ENCODE measurements at regions not wholly inside any gene's neighbourhood (a gene's known extent, or its start where the extent isn't known, plus 50 kb on each side); places are given as distances from the start of the nearest gene placed in this dataset.
"Not testable (repeated sequence)": the region's sequence is repeated elsewhere in the genome, so short reads cannot be mapped to it uniquely, and the experiment has no call there.

GRCh38 chr2:143875295-143876233 is 644.4 kb downstream of the ZEB2 start:
- DNase-seq (ENCODE audit: low read depth in 2 of 2): no peak

GRCh38 chr2:143873886-143874285 is 646.0 kb downstream of the ZEB2 start:
- no peak for DNase-seq (ENCODE audit: low read depth in 2 of 2)

GRCh38 chr2:143870696-143871095 is 649.2 kb downstream of the ZEB2 start:
- no peak for DNase-seq (ENCODE audit: low read depth in 2 of 2)

- DNase-seq (ENCODE audit: low read depth in 2 of 2): no peak
Observed at GRCh38 chr2:143856978-143857377, 662.9 kb downstream of the ZEB2 start.

- no peak for DNase-seq (ENCODE audit: low read depth in 2 of 2)
Observed at GRCh38 chr2:143852759-143853158, 667.2 kb downstream of the ZEB2 start.

GRCh38 chr2:143850084-143850483 is 669.8 kb downstream of the ZEB2 start:
- DNase-seq (ENCODE audit: low read depth in 2 of 2): no peak

GRCh38 chr2:143847257-143847656 is 672.7 kb downstream of the ZEB2 start:
- DNase-seq (ENCODE audit: low read depth in 2 of 2): no peak

- DNase-seq (ENCODE audit: low read depth in 2 of 2): no peak
Observed at GRCh38 chr2:143844986-143845385, 674.9 kb downstream of the ZEB2 start.

- DNase-seq (ENCODE audit: low read depth in 2 of 2): no peak
Observed at GRCh38 chr2:143843686-143844085, 676.2 kb downstream of the ZEB2 start.

- no peak for DNase-seq (ENCODE audit: low read depth in 2 of 2)
Observed at GRCh38 chr2:143842836-143843235, 677.1 kb downstream of the ZEB2 start.

- DNase-seq (ENCODE audit: low read depth in 2 of 2): no peak
Observed at GRCh38 chr2:143841935-143842334, 678.0 kb downstream of the ZEB2 start.

GRCh38 chr2:143840601-143841000 is 679.3 kb downstream of the ZEB2 start:
- DNase-seq (ENCODE audit: low read depth in 2 of 2): no peak

- no peak for DNase-seq (ENCODE audit: low read depth in 2 of 2)
Observed at GRCh38 chr2:143840194-143840593, 679.7 kb downstream of the ZEB2 start.

GRCh38 chr2:143839456-143839855 is 680.5 kb downstream of the ZEB2 start:
- no peak for DNase-seq (ENCODE audit: low read depth in 2 of 2)

GRCh38 chr2:143837055-143837454 is 682.9 kb downstream of the ZEB2 start:
- not testable (repeated sequence) for DNase-seq (ENCODE audit: low read depth in 2 of 2)

- DNase-seq (ENCODE audit: low read depth in 2 of 2): no peak
Observed at GRCh38 chr2:143835481-143835880, 684.4 kb downstream of the ZEB2 start.

- no peak for DNase-seq (ENCODE audit: low read depth in 2 of 2)
Observed at GRCh38 chr2:143833015-143833660, 686.8 kb downstream of the ZEB2 start.

GRCh38 chr2:143830476-143830875 is 689.4 kb downstream of the ZEB2 start:
- DNase-seq (ENCODE audit: low read depth in 2 of 2): no peak

GRCh38 chr2:143828763-143829537 is 691.0 kb downstream of the ZEB2 start:
- no peak for DNase-seq (ENCODE audit: low read depth in 2 of 2)

- DNase-seq (ENCODE audit: low read depth in 2 of 2): no peak
Observed at GRCh38 chr2:143824791-143825190, 695.1 kb downstream of the ZEB2 start.

GRCh38 chr2:143823876-143824275 is 694.7 kb downstream of the ARHGAP15 start:
- no peak for DNase-seq (ENCODE audit: low read depth in 2 of 2)

- DNase-seq (ENCODE audit: low read depth in 2 of 2): no peak
Observed at GRCh38 chr2:143823296-143823695, 694.1 kb downstream of the ARHGAP15 start.

All from stimulated activated CD4-positive, alpha-beta T cell treated with anti-CD3 and anti-CD28 coated beads, Interleukin-12 subunit alpha, Interleukin-12 subunit beta, amount 100 ng/mL, for 24 hours (primary cell).